Right lobe of liver (tissue), 6 donors: ENCODE measurements at regions not wholly inside any gene's neighbourhood (a gene's known extent, or its start where the extent isn't known, plus 50 kb on each side); places are given as distances from the start of the nearest gene placed in this dataset.

Source experiments
- ATAC-seq, 4 donors: fragments of 200-7000 bp; cut with Tn5 transposase; one replicate each; pipeline ENCODE4 v1.9.1; 2020; ENCODE audit warnings: mild to moderate bottlenecking in 4 of 4, moderate library complexity in 4 of 4
- DNase-seq, 3 donors: peaks; one replicate each; pipeline ENCODE4 v3.0.0-alpha.2; 2020
- H3K27ac ChIP-seq, 3 donors: fragments of 200-600 bp; one replicate each; pipeline ENCODE4 v1.8.0; 2022
- H3K27me3 ChIP-seq, 2 donors: fragments of 200-600 bp; one replicate each; pipeline ENCODE4 v1.8.0; 2022
- H3K36me3 ChIP-seq, 4 donors: fragments of 200-600 bp; sonication (generic) in 1 of 4; one replicate each; pipeline versions ENCODE4 v1.5.1 to v1.8.0; 2017 to 2022; ENCODE audit warnings: control low read depth in 1 of 4
- H3K4me1 ChIP-seq, 4 donors: fragments of 200-600 bp; sonication (generic) in 1 of 4; one replicate each; pipeline versions ENCODE4 v1.5.1 to v1.8.0; 2017 to 2022; ENCODE audit warnings: control low read depth in 1 of 4
- H3K4me3 ChIP-seq, 3 donors: fragments of 200-600 bp; one replicate each; pipeline ENCODE4 v1.8.0; 2022
- H3K9me3 ChIP-seq, 4 donors: fragments of 200-600 bp; sonication (generic) in 1 of 4; one replicate each; pipeline versions ENCODE4 v1.5.1 to v1.8.0; 2017 to 2022; ENCODE audit warnings: control low read depth in 1 of 4
- CTCF ChIP-seq, 4 donors: fragments of 200-600 bp in 3 of 4; fragments of 450-650 bp in 1 of 4; IDR thresholded peaks; one replicate each; pipeline versions ENCODE4 v1.5.1 to v1.8.0; 2016 to 2022; ENCODE audit warnings: antibody characterized with exemption in 4 of 4, mild to moderate bottlenecking in 2 of 4
- POLR2A ChIP-seq: fragments of 450-650 bp; IDR thresholded peaks from one replicate; pipeline ENCODE4 v1.6.1; 2017; ENCODE audit warnings: antibody characterized with exemption, mild to moderate bottlenecking
- WGBS: methylation state at CpG from one replicate; pipeline ENCODE4 v1.1.6; 2018; ENCODE audit warnings: low coverage, low lambda C conversion rate; ENCODE audit not compliant: insufficient coverage; ENCODE audit errors: missing lambda C conversion rate; 5-methylcytosine and 5-hydroxymethylcytosine counted together
- intact Hi-C, 2 donors: fragments of 100-400 bp; cut with DNase I; formaldehyde crosslinking; loops; one replicate each; pipeline versions ENCODE4 v1.11.2 to v1.14.1; 2022
- donor health status: DM: no; HTN: yes; CAD: no.
- donor health status: DM: no; HTN: no; CAD: no.
- donor health status: DM: no; HTN: no; CAD: no.
- donor health status: DM: no; HTN: yes; CAD: no.
- donor health status: DM: no; HTN: yes; CAD: no.

GRCh38 chr18:64888956-64889355 is 740.1 kb upstream of the LINC00305 start:
- Histone ChIP-seq H3K27me3 (no peaks in the 10 kb centered on the region), H3K4me1 (no peaks in the 10 kb centered on the region), H3K9me3 (no peaks in the 10 kb centered on the region), H3K4me3 (no peak overlapping the region), H3K27ac (no peak overlapping the region), H3K36me3 (no peaks in the 10 kb centered on the region)
- 38% methylated on average over 4 of the region's 4 CpGs for WGBS
- intact Hi-C loops = no loop called here
- no peak for ATAC-seq
- no peak for TF ChIP-seq CTCF (IDR thresholded peaks at IDR 0.05)
- no peak for TF ChIP-seq POLR2A
- no peak for DNase-seq

GRCh38 chr18:64886995-64887394 is 738.1 kb upstream of the LINC00305 start:
- intact Hi-C loops = no loop called here
- H3K9me3 ChIP-seq = no peaks in the 10 kb centered on the region

DNA sequence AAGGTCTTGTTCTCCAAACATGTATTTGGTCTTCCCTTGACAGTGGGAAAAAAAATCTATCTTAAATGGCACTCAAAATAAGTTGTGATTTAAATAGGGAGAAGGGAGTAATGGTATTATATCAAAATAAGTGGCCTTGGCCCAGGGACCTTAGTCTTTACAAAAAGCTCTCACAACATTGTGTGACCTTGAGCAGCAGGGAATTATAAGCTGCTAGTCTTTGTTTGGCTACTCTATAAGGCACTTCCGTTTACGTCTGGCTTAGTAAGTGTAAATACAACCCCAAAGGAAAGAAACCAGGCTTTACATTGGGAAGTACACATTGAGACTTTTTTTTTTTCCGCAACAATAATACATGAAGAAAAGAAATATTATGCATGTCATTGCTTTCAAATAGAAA is 734.0 kb upstream of the LINC00305 start:
- TF ChIP-seq CTCF (IDR thresholded peaks at IDR 0.05) (no peak), POLR2A (no peak)
- Histone ChIP-seq H3K36me3 (no peaks in the 10 kb centered on the region), H3K4me1 (no peaks in the 10 kb centered on the region), H3K27me3 (no peaks in the 10 kb centered on the region), H3K27ac (no peak overlapping the region), H3K4me3 (no peak overlapping the region), H3K9me3 (no peaks in the 10 kb centered on the region)
- ATAC-seq = no peak
- intact Hi-C loops = no loop called here
- no peak for DNase-seq
- WGBS = 37% methylated on average over 3 of the region's 3 CpGs

More at GRCh38 chr18:64886995-64887394, 738.1 kb upstream of the LINC00305 start:
- TF ChIP-seq POLR2A (no peak), CTCF (IDR thresholded peaks at IDR 0.05) (no peak)
- H3K4me1 ChIP-seq = no peaks in the 10 kb centered on the region
- H3K36me3 ChIP-seq = no peaks in the 10 kb centered on the region
- no peak for ATAC-seq
- no peak overlapping the region for H3K27ac ChIP-seq
- no peak for DNase-seq
- 44% methylated on average over 1 of the region's 1 CpG for WGBS
- no peaks in the 10 kb centered on the region for H3K27me3 ChIP-seq
- H3K4me3 ChIP-seq = no peak overlapping the region

- ATAC-seq = no peak
- intact Hi-C loops = no loop called here
- H3K9me3 ChIP-seq = no peaks in the 10 kb centered on the region
- H3K27me3 ChIP-seq = no peaks in the 10 kb centered on the region
- no peak for TF ChIP-seq CTCF (IDR thresholded peaks at IDR 0.05)
- no peak for TF ChIP-seq POLR2A
- H3K36me3 ChIP-seq = no peaks in the 10 kb centered on the region
- WGBS = 50% methylated on average over 3 of the region's 4 CpGs
- no peak for DNase-seq
- H3K27ac ChIP-seq = no peak overlapping the region
- no peak overlapping the region for H3K4me3 ChIP-seq
- no peaks in the 10 kb centered on the region for H3K4me1 ChIP-seq
Measured at GRCh38 chr18:64876833-64877232, 727.9 kb upstream of the LINC00305 start.
